Urinary bladder (tissue), 3 donors: ENCODE measurements at regions not wholly inside any gene's neighbourhood (a gene's known extent, or its start where the extent isn't known, plus 50 kb on each side); places are given as distances from the start of the nearest gene placed in this dataset.

Experiments
- DNase-seq: peaks from one replicate; pipeline ENCODE4 v3.0.0-alpha.2; 2015; ENCODE audit errors: extremely low spot score
- H3K27ac ChIP-seq: one replicate; pipeline ENCODE4 v1.5.1; 2013; ENCODE audit warnings: low read depth, mild to moderate bottlenecking, moderate library complexity
- H3K36me3 ChIP-seq: one replicate; pipeline ENCODE4 v1.6.1; 2013; ENCODE audit warnings: mild to moderate bottlenecking, moderate library complexity; ENCODE audit not compliant: insufficient read depth
- H3K4me1 ChIP-seq: one replicate; pipeline ENCODE4 v1.6.1; 2013; ENCODE audit warnings: mild to moderate bottlenecking, moderate library complexity; ENCODE audit not compliant: insufficient read depth
- H3K4me3 ChIP-seq: one replicate; pipeline ENCODE4 v1.5.1; 2013; ENCODE audit warnings: low read depth, low read length
- WGBS: extraction: QIAGEN DNeasy Blood & Tissue Kit; methylation state at CpG from one replicate; pipeline ENCODE4 v1.1.7; 2013; 5-methylcytosine and 5-hydroxymethylcytosine counted together
- donor health status: healthy with polysubstance abuse.
- donor health status: healthy.

DNA sequence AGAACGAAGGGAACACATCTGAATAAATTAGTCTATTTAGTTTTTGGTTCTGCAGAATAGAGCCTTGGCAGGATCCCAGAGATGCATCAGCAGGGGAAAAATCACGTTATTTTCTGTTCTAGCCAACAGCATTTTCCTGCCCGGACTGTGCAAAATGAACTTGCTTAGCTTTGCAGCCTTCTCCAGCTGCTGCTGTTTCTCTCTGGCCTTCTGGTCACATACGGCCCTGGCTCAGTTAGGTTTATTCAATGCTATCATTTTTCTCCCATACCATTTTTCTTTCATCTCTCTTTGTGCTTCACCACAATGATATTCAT, 110.4 kb upstream of the KL start:
- 19% methylated on average over 4 of the region's 4 CpGs for WGBS
- Histone ChIP-seq H3K4me3 (no peak overlapping the region), H3K27ac (no peak overlapping the region), H3K36me3 (no peaks in the 10 kb centered on the region), H3K4me1 (no peaks in the 10 kb centered on the region)
- no peak for DNase-seq

- H3K4me1 ChIP-seq: no peaks in the 10 kb centered on the region
- no peak overlapping the region for H3K4me3 ChIP-seq
- H3K27ac ChIP-seq: no peak overlapping the region
- 59% methylated on average over 1 of the region's 1 CpG for WGBS
- H3K36me3 ChIP-seq: no peaks in the 10 kb centered on the region
- DNase-seq: no peak
Observed at GRCh38 chr13:32907211-32907610, 109.0 kb upstream of the KL start.

GRCh38 chr13:32910530-32910929, 105.7 kb upstream of the KL start:
- no peaks in the 10 kb centered on the region for H3K4me1 ChIP-seq
- H3K27ac ChIP-seq: no peak overlapping the region
- no peak for DNase-seq
- WGBS: 82% methylated on average over 3 of the region's 3 CpGs
- no peaks in the 10 kb centered on the region for H3K36me3 ChIP-seq
- no peak overlapping the region for H3K4me3 ChIP-seq

DNA sequence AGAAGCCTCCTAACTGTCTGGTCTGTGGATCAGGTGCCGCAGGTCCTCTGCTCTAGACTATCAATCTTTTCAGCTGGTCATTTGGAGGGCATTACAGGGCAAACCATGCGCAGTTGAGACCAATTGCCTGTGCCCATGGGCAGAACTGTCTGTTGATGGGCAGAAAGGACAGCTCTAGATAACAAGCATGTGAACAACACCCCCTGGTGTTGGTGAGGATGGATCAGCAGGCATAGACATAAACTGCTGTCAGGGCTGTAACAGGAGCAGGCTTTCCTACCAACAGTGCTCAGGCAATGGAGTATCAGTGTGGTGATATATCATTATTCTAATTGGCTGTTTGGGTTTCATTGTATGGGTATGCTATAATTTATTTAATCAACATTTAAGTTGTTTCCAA, 104.7 kb upstream of the KL start:
- Histone ChIP-seq H3K36me3 (no peaks in the 10 kb centered on the region), H3K27ac (no peak overlapping the region), H3K4me3 (no peak overlapping the region), H3K4me1 (no peaks in the 10 kb centered on the region)
- WGBS: 97% methylated on average over 2 of the region's 2 CpGs
- no peak for DNase-seq

GRCh38 chr13:32914686-32915085, 101.5 kb upstream of the KL start:
- Histone ChIP-seq H3K36me3 (no peaks in the 10 kb centered on the region), H3K27ac (no peak overlapping the region), H3K4me3 (no peak overlapping the region), H3K4me1 (no peaks in the 10 kb centered on the region)
- DNase-seq: no peak
- WGBS: 61% methylated on average over 1 of the region's 1 CpG

- no peak for DNase-seq
- Histone ChIP-seq H3K4me1 (no peaks in the 10 kb centered on the region), H3K4me3 (no peak overlapping the region), H3K36me3 (no peaks in the 10 kb centered on the region), H3K27ac (no peak overlapping the region)
- 73% methylated on average over 2 of the region's 2 CpGs for WGBS
Observed at GRCh38 chr13:32917504-32917903, 98.7 kb upstream of the KL start.

GRCh38 chr13:32923725-32924124, 92.5 kb upstream of the KL start:
- no peak overlapping the region for H3K4me3 ChIP-seq
- H3K36me3 ChIP-seq: no peaks in the 10 kb centered on the region
- no peaks in the 10 kb centered on the region for H3K4me1 ChIP-seq
- WGBS: 96% methylated on average over 1 of the region's 1 CpG
- H3K27ac ChIP-seq: no peak overlapping the region
- no peak for DNase-seq

DNA sequence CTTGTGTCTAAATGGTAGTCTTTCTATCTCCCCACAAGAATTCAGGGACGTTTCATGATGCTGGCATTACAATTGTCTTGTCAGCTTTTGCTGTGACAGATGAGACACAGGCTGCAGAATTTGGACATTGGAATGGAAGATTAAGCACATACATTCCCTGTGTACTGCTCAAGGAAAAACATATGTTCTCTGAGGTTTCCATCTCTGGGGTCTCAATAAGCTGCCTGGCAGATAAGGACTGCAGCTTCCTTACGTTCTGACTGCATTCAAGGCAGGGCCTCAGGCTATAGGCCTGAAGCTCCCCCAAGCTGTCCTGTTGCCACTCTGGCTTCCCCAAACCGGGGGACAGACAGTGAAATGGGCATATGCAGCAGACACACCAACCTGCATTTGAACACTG, 91.3 kb upstream of the KL start:
- Histone ChIP-seq H3K36me3 (no peaks in the 10 kb centered on the region), H3K4me1 (no peaks in the 10 kb centered on the region), H3K27ac (no peak overlapping the region), H3K4me3 (no peak overlapping the region)
- no peak for DNase-seq
- WGBS: 56% methylated on average over 3 of the region's 3 CpGs

DNA sequence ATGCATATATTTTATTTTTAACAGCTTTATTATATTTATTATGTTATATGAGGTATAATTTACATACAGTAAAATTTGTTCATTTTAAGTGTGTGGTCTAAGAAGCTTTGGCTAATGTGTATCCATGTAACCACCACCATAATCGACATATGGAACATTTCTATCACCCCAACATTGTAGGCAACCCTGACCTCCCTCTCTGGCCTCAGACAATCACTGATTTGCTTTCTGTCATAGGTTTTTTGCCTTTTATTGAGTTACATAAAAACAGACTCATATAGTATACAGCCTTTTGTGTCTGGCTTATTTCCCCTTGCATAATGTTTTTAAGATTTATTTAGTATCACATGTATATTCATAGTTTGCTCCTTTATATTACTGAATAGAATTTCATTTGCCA, 90.7 kb upstream of the KL start:
- DNase-seq: no peak
- no peaks in the 10 kb centered on the region for H3K36me3 ChIP-seq
- 73% methylated on average over 1 of the region's 1 CpG for WGBS
- H3K4me1 ChIP-seq: no peaks in the 10 kb centered on the region
- no peak overlapping the region for H3K4me3 ChIP-seq
- H3K27ac ChIP-seq: no peak overlapping the region

DNA sequence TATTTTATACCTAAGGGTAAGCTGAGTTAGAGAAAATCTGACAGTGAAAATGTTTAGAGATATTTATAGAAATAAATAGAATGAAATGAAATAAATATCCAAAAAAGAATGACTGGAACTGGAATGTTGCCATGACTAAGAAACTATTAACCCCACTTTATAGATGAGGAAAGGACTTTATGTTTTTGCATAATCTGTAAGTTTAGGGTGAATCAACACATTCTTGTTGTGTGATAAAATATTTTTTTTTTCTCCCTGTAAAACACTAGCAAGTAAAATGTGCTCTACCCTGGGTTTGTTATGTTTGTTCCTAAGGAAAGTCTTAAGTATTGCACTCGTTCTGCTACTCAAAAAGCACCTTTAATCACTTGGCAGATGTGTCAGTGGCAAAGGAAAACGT, 83.8 kb upstream of the KL start:
- no peaks in the 10 kb centered on the region for H3K4me1 ChIP-seq
- no peak for DNase-seq
- no peak overlapping the region for H3K4me3 ChIP-seq
- WGBS: 39% methylated on average over 2 of the region's 2 CpGs
- no peaks in the 10 kb centered on the region for H3K36me3 ChIP-seq
- H3K27ac ChIP-seq: no peak overlapping the region

DNA sequence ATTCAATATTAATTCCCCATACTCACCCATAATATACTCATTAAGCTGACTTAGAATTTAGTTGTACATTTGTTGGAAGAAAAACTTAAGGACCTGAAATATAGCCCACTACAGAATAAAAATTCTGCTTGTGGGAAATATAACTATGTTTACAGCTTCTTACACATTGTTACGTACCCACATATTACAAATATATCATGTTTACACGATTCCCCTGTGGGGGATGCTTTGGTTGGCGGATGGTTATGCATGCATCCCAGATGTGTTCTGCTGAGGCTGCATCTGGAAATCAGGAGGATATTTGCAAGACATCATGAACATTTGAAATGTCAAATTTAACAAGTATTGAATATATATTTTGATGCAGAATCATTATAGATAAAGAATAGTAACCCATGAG, 79.5 kb upstream of the KL start:
- Histone ChIP-seq H3K4me3 (no peak overlapping the region), H3K27ac (no peak overlapping the region), H3K36me3 (no peaks in the 10 kb centered on the region), H3K4me1 (no peaks in the 10 kb centered on the region)
- no peak for DNase-seq
- 78% methylated on average over 3 of the region's 3 CpGs for WGBS

- Histone ChIP-seq H3K4me1 (no peaks in the 10 kb centered on the region), H3K36me3 (no peaks in the 10 kb centered on the region), H3K4me3 (no peak overlapping the region), H3K27ac (no peak overlapping the region)
- DNase-seq: no peak
- WGBS: 66% methylated on average over 2 of the region's 2 CpGs
Observed at GRCh38 chr13:32938314-32938713, 77.9 kb upstream of the KL start.

- H3K4me3 ChIP-seq: no peak overlapping the region
- H3K4me1 ChIP-seq: no peaks in the 10 kb centered on the region
- DNase-seq: no peak
- H3K36me3 ChIP-seq: no peaks in the 10 kb centered on the region
- no peak overlapping the region for H3K27ac ChIP-seq
- 96% methylated on average over 2 of the region's 2 CpGs for WGBS
Observed at GRCh38 chr13:32938907-32939306, 77.3 kb upstream of the KL start.

DNA sequence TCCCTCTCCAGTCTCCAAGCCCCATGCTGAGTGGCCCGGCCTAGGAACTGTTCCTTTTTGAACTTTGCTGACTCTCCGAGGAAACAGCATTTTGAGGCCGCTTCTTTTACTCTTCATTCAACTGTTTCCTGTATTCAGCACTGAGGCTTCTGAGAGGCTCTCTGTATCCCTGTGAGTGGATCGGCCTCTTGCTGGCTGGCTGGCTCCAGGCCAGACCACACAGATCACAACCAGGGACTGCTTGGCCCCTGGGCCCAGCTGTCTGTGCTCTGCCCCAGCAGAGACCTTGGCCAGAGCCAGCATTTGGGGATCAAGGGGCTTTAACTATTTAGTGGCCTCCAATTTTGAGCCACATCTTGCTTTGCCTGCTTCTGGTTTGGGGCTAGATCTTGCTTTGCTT, 75.6 kb upstream of the KL start:
- no peak for DNase-seq
- Histone ChIP-seq H3K36me3 (no peaks in the 10 kb centered on the region), H3K4me1 (no peaks in the 10 kb centered on the region), H3K27ac (no peak overlapping the region), H3K4me3 (no peak overlapping the region)
- 22% methylated on average over 4 of the region's 4 CpGs for WGBS

GRCh38 chr13:32941368-32941767, 74.9 kb upstream of the KL start:
- DNase-seq: no peak
- Histone ChIP-seq H3K27ac (no peak overlapping the region), H3K36me3 (no peaks in the 10 kb centered on the region), H3K4me1 (no peaks in the 10 kb centered on the region), H3K4me3 (no peak overlapping the region)
- WGBS: 86% methylated on average over 3 of the region's 3 CpGs
